ENCODE measurements at regions not wholly inside any gene's neighbourhood (a gene's known extent, or its start where the extent isn't known, plus 50 kb on each side); places are given as distances from the start of the nearest gene placed in this dataset.
A peak's percentile ranks its signal among the peaks of the same experiment; 100 is the strongest.
"Not testable (repeated sequence)": the region's sequence is repeated elsewhere in the genome, so short reads cannot be mapped to it uniquely, and the experiment has no call there.

DNA sequence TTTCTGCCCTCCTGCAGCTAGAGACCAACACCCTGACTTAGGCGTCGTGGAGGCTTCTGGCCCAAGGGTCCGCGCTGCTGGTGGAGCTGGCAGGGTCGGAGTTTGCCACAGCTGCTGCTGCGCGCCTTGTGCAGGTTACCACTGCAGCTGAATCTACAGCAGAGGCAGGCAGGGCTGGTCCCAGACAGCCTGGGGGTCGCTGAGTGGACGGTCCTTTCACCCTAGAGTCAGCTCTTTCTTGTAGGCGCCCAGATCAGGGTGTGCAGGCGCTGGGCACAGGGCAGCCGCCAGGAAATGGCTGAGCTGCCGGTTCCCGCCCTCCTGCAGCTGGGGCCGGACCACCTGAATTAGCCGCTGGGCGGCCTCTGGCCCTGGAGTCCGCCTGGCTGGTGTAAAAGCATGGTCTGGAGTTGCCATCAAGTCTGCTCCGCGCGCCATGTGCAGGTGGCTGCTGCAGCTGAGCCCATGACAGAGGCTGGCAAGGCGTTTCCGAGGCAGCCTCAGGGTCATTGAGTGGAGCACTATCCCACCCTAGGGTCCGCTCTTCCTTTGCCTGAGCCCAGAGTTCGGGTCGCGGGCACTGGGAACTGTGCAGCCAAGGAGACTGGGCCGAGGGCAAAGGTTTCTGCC is 144.3 kb downstream of the CCDC74A start:
- not testable (repeated sequence) for DNase-seq (ENCODE audit: low read depth)

- DNase-seq (ENCODE audit: low read depth), result not testable (repeated sequence)
These were observed 145.0 kb downstream of the CCDC74A start for GRCh38 chr2:131672471-131673399.

DNA sequence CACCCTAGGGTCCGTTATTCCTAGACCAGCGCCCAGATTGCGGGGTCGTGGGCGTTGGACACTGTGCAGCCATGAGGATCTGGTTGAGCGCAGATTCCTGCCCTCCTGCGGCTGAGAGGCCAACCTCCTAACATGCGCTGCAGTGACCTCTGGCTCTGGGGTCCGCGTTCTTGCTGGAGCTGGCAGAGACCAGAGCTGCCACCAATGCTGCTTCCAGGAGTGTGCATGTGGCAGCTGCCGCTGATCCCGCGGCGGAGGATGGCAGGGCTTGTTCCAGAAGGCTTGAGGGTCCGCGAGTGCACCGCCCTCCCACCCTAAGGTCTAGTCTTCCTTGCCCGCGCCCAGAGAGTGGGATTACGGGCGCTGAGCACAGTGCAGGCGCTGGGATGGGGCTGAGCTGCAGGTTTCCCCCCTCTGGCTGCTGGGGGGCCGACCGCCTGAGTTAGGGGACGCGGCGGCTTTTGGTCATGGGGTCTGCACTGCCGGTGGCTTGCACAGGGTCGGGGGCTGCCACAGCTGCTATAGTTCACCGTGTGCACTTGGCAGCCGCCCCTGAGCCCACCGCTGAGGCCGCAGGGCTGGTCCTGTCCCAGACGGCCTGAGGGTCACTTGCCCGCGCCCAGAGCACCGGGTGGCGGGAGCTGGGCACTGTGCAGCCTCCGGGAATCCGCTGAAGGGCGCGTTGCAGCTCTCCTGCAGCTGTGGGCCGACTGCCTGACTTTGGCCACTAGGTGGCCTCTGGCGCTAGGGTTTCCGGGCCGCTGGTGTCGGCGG is 145.9 kb downstream of the CCDC74A start:
- peak; percentile 41 for DNase-seq (ENCODE audit: low read depth)

- no peak for DNase-seq (ENCODE audit: low read depth)
These were observed 146.5 kb downstream of the CCDC74A start for GRCh38 chr2:131674174-131674507.

GRCh38 chr2:131681611-131682121 is 154.0 kb downstream of the CCDC74A start:
- not testable (repeated sequence) for DNase-seq (ENCODE audit: low read depth)

GRCh38 chr2:131682122-131682944 is 154.6 kb downstream of the CCDC74A start:
- DNase-seq (ENCODE audit: low read depth), result peak; percentile 59

- DNase-seq (ENCODE audit: low read depth), result not testable (repeated sequence)
These were observed 155.2 kb downstream of the CCDC74A start for GRCh38 chr2:131682945-131683330.

- DNase-seq (ENCODE audit: low read depth), result not testable (repeated sequence)
These were observed 157.1 kb downstream of the CCDC74A start for GRCh38 chr2:131684631-131685316.

DNA sequence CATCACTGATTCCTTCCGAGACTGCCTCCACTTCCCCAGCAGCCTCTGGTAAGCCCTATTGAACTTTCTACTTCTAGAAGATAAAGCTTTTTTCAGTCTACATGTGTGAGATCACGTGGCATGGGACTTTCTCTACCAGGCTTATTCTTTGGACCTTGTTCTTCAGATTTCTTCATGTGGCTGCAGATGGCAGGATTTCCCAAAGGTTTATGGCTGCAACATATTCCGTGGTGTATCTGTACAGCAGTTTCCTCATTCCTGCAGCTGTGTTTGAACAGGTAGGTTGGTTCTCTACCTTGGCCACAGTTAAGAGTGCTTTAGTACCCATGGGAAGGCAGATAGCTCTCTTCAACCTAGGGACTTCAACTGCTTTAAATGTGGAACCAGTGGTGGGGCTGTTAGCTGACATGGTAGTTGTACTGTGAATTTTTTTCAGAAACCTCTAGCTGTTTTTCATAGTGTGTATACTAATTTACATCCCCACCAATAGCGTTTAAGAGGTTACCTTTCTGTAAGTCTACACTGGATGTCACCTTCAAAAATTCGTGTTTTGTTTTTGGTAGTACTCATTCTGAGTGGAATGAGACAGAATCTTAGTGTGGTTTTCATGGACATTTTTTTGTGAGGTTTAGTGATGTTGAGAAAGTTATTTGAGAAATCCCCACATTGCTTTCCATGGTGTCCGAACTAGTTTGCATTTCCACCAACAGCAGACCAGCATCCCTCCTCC is 158.6 kb downstream of the CCDC74A start:
- DNase-seq (ENCODE audit: low read depth), result not testable (repeated sequence)

GRCh38 chr2:131686894-131687238 is 159.2 kb downstream of the CCDC74A start:
- DNase-seq (ENCODE audit: low read depth), result not testable (repeated sequence)

DNA sequence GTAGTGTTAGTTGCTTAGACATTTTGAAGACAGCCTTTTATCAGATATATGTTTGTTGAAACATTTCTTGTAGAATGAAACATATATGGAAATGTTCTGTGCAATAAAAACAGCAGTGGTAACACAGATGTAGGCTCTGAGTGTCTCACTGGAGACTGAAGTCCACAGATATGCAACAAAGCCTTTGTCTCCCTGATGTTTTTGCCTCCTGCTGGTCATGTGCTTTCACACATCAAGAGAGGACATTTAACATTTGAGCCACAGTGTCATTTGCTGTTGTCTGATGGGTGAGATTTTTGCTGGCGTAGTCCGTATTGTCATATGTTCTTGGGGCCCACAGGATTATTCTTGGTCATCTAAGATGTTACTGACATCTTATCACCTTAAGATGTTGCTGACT is 161.4 kb downstream of the CCDC74A start:
- not testable (repeated sequence) for DNase-seq (ENCODE audit: low read depth)

- not testable (repeated sequence) for DNase-seq (ENCODE audit: low read depth)
These were observed 183.6 kb downstream of the CCDC74A start for GRCh38 chr2:131711268-131711667.

DNA sequence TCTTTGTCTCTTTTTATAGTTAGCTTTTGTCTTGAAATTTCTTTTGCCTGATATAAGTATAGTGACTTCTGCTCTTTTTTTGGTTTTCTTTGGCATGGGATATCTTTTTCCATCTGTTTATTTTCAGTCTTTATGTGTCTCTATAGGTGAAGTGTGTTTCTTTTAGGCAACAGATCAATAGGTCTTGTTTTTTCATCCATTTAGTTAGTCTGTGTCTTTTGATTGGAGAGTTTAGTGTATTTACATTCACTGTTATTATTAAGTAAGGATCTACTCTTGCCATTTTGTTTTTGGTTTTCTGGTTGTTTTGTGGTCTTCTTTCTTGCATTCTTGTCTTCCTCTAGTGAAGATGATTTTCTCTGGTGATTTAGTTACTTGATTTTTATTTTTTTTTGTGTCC is 190.2 kb downstream of the CCDC74A start:
- DNase-seq (ENCODE audit: low read depth), result not testable (repeated sequence)

- DNase-seq (ENCODE audit: low read depth), result not testable (repeated sequence)
These were observed 193.5 kb downstream of the CCDC74A start for GRCh38 chr2:131721163-131721562.

GRCh38 chr2:131722256-131722655 is 194.6 kb downstream of the CCDC74A start:
- not testable (repeated sequence) for DNase-seq (ENCODE audit: low read depth)

- DNase-seq (ENCODE audit: low read depth), result no peak
These were observed 196.3 kb downstream of the CCDC74A start for GRCh38 chr2:131724019-131724418.

DNA sequence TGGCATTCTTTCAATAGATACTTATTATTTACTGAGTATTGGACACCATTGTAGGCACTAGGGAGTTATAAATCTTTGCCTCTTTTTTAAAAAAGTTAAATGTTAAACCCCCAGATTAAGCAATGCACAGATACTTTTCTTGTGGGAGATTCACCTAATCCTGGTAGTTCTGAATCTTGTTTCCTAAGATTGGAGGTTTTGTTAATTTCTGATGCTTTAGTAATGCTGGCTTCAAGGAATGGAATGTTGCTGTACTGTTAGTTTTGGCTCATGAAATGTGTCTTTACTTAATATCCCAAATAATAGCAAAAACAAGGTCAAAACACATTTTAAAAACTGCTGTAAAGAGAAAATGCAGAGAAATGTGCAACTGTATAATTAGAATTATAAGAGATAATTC is 200.8 kb downstream of the CCDC74A start:
- not testable (repeated sequence) for DNase-seq (ENCODE audit: low read depth)

- not testable (repeated sequence) for DNase-seq (ENCODE audit: low read depth)
These were observed 205.8 kb downstream of the CCDC74A start for GRCh38 chr2:131733530-131733929.

- not testable (repeated sequence) for DNase-seq (ENCODE audit: low read depth)
These were observed 208.7 kb downstream of the CCDC74A start for GRCh38 chr2:131736406-131736805.

- not testable (repeated sequence) for DNase-seq (ENCODE audit: low read depth)
These were observed 210.8 kb downstream of the CCDC74A start for GRCh38 chr2:131738533-131738932.
